Lower lobe of right lung (tissue), 2 donors: ENCODE measurements at regions not wholly inside any gene's neighbourhood (a gene's known extent, or its start where the extent isn't known, plus 50 kb on each side); places are given as distances from the start of the nearest gene placed in this dataset.

Experiments
- ATAC-seq, 2 donors: fragments of 200-7000 bp; cut with Tn5 transposase; one replicate each; pipeline ENCODE4 v1.9.1; 2020 to 2022; ENCODE audit warnings: mild to moderate bottlenecking in 2 of 2, moderate library complexity in 2 of 2
- DNase-seq: peaks from one replicate; pipeline ENCODE4 v3.0.0-alpha.2; 2020
- H3K27ac ChIP-seq: fragments of 200-600 bp; one replicate; pipeline ENCODE4 v1.8.0; 2022
- H3K27me3 ChIP-seq: fragments of 200-600 bp; one replicate; pipeline ENCODE4 v1.8.0; 2022; ENCODE audit warnings: low read depth
- H3K36me3 ChIP-seq: fragments of 200-600 bp; one replicate; pipeline ENCODE4 v1.8.0; 2022; ENCODE audit warnings: mild to moderate bottlenecking
- H3K4me1 ChIP-seq: fragments of 200-600 bp; one replicate; pipeline ENCODE4 v1.8.0; 2022
- H3K4me3 ChIP-seq: fragments of 200-600 bp; one replicate; pipeline ENCODE4 v1.8.0; 2022; ENCODE audit warnings: mild to moderate bottlenecking
- H3K9me3 ChIP-seq: fragments of 200-600 bp; one replicate; pipeline ENCODE4 v1.8.0; 2022
- CTCF ChIP-seq: fragments of 200-600 bp; IDR thresholded peaks from one replicate; pipeline ENCODE4 v1.8.0; 2022; ENCODE audit warnings: antibody characterized with exemption, mild to moderate bottlenecking
- intact Hi-C: fragments of 100-400 bp; cut with DNase I; formaldehyde crosslinking; loops from one replicate; pipeline ENCODE4 v1.11.0; 2022
- donor health status: DM: no; HTN: yes; CAD: no; lungs with severe emphysema.

DNA sequence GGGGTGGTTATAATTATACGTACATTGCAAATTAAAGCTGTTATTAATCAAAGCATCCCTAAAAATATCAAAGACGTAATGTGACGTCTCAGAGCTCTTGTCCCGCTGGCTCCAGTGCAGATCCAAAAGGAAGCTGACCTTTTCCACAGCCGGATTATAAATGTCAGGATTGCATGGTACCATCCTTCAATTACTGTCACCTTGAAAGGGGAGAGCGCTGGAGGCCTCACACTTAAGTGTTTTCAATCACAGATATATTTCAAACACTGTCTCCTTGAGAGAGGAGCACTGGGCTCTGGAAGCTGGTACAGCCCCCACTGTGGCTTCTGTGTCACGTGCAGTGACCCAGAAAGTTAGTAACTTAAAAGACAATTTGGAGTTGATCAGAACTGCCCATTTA lies 94.2 kb downstream of the AIPL1 start:
- Histone ChIP-seq H3K4me3 (no peak overlapping the region), H3K36me3 (no peaks in the 10 kb centered on the region), H3K9me3 (no peaks in the 10 kb centered on the region), H3K4me1 (no peaks in the 10 kb centered on the region), H3K27me3 (no peaks in the 10 kb centered on the region), H3K27ac (no peak overlapping the region)
- no peak for TF ChIP-seq CTCF
- intact Hi-C loops, result no loop called here
- no peak for DNase-seq
- no peak for ATAC-seq

- TF ChIP-seq CTCF, result no peak
These were observed 100.5 kb downstream of the AIPL1 start for GRCh38 chr17:6334386-6334785.

GRCh38 chr17:6330936-6331335 lies 104.0 kb downstream of the AIPL1 start:
- H3K9me3 ChIP-seq, result no peaks in the 10 kb centered on the region
- TF ChIP-seq CTCF, result no peak
- no peak for DNase-seq
- no peak overlapping the region for H3K4me3 ChIP-seq
- no peaks in the 10 kb centered on the region for H3K36me3 ChIP-seq
- intact Hi-C loops, result no loop called here
- H3K4me1 ChIP-seq, result no peaks in the 10 kb centered on the region
- H3K27me3 ChIP-seq, result peaks cover 4% of the 10 kb centered on the region
- no peak for ATAC-seq
- no peak overlapping the region for H3K27ac ChIP-seq

More at GRCh38 chr17:6334386-6334785, 100.5 kb downstream of the AIPL1 start:
- ATAC-seq (no peak), DNase-seq (no peak)
- Histone ChIP-seq H3K4me1 (no peaks in the 10 kb centered on the region), H3K4me3 (no peak overlapping the region), H3K36me3 (no peaks in the 10 kb centered on the region), H3K9me3 (no peaks in the 10 kb centered on the region), H3K27me3 (no peaks in the 10 kb centered on the region), H3K27ac (no peak overlapping the region)
- intact Hi-C loops, result no loop called here

- Histone ChIP-seq H3K36me3 (no peaks in the 10 kb centered on the region), H3K27me3 (peaks cover 4% of the 10 kb centered on the region), H3K4me3 (no peak overlapping the region), H3K4me1 (peaks cover 5% of the 10 kb centered on the region), H3K27ac (peak overlapping the region; percentile 43), H3K9me3 (no peaks in the 10 kb centered on the region)
- DNase-seq (no peak), ATAC-seq (no peak)
- no peak for TF ChIP-seq CTCF
- intact Hi-C loops, result no loop called here
These were observed 106.6 kb downstream of the AIPL1 start for GRCh38 chr17:6328279-6328678.

GRCh38 chr17:6327007-6327406 lies 107.9 kb downstream of the AIPL1 start:
- intact Hi-C loops, result no loop called here
- TF ChIP-seq CTCF, result peak; percentile 26
- Histone ChIP-seq H3K4me3 (no peak overlapping the region), H3K27me3 (peaks cover 4% of the 10 kb centered on the region), H3K36me3 (no peaks in the 10 kb centered on the region), H3K27ac (peak overlapping the region; percentile 43), H3K4me1 (peaks cover 5% of the 10 kb centered on the region), H3K9me3 (no peaks in the 10 kb centered on the region)
- peak; percentile 58 to 59 for ATAC-seq
- no peak for DNase-seq

- H3K27ac ChIP-seq, result no peak overlapping the region
- peak in 1 of 2 donors; percentile 14 for ATAC-seq
- intact Hi-C loops, result no loop called here
These were observed 108.4 kb downstream of the AIPL1 start for GRCh38 chr17:6326483-6326882.

More at GRCh38 chr17:6326483-6326882, 108.4 kb downstream of the AIPL1 start:
- peaks cover 5% of the 10 kb centered on the region for H3K4me1 ChIP-seq
- no peak for TF ChIP-seq CTCF
- no peaks in the 10 kb centered on the region for H3K36me3 ChIP-seq
- no peak for DNase-seq
- H3K4me3 ChIP-seq, result no peak overlapping the region
- H3K27me3 ChIP-seq, result peaks cover 4% of the 10 kb centered on the region
- H3K9me3 ChIP-seq, result no peaks in the 10 kb centered on the region
